ENCODE measurements at regions not wholly inside any gene's neighbourhood (a gene's known extent, or its start where the extent isn't known, plus 50 kb on each side); places are given as distances from the start of the nearest gene placed in this dataset.

GRCh38 chr6:22119500-22119899, 177.3 kb downstream of the PRL start:
- DNase-seq (ENCODE audit: low read depth) = no peak
- H3K4me3 ChIP-seq (ENCODE audit: low read depth, low read length) = no peak overlapping the region
- TF ChIP-seq, protein P1, sequence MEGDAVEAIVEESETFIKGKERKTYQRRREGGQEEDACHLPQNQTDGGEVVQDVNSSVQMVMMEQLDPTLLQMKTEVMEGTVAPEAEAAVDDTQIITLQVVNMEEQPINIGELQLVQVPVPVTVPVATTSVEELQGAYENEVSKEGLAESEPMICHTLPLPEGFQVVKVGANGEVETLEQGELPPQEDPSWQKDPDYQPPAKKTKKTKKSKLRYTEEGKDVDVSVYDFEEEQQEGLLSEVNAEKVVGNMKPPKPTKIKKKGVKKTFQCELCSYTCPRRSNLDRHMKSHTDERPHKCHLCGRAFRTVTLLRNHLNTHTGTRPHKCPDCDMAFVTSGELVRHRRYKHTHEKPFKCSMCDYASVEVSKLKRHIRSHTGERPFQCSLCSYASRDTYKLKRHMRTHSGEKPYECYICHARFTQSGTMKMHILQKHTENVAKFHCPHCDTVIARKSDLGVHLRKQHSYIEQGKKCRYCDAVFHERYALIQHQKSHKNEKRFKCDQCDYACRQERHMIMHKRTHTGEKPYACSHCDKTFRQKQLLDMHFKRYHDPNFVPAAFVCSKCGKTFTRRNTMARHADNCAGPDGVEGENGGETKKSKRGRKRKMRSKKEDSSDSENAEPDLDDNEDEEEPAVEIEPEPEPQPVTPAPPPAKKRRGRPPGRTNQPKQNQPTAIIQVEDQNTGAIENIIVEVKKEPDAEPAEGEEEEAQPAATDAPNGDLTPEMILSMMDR (IDR thresholded peaks at IDR 0.05; ENCODE audit: insufficient read depth, low read length) = no peak

GRCh38 chr6:22124756-22125155, 172.1 kb downstream of the PRL start:
- no peak overlapping the region for H3K4me3 ChIP-seq (ENCODE audit: low read depth, low read length)
- TF ChIP-seq, protein P1 (IDR thresholded peaks at IDR 0.05; ENCODE audit: insufficient read depth, low read length) = no peak
- no peak for DNase-seq (ENCODE audit: low read depth)

- DNase-seq (ENCODE audit: low read depth) = no peak
- H3K4me3 ChIP-seq (ENCODE audit: low read depth, low read length) = no peak overlapping the region
- TF ChIP-seq, protein P1 (IDR thresholded peaks at IDR 0.05; ENCODE audit: insufficient read depth, low read length) = no peak
Observed at GRCh38 chr6:22126910-22127309, 169.9 kb downstream of the PRL start.

GRCh38 chr6:22129751-22130150, 167.1 kb downstream of the PRL start:
- no peak overlapping the region for H3K4me3 ChIP-seq (ENCODE audit: low read depth, low read length)
- DNase-seq (ENCODE audit: low read depth) = no peak
- TF ChIP-seq, protein P1 (IDR thresholded peaks at IDR 0.05; ENCODE audit: insufficient read depth, low read length) = no peak

GRCh38 chr6:22132656-22133055, 164.2 kb downstream of the PRL start:
- DNase-seq (ENCODE audit: low read depth) = no peak
- TF ChIP-seq, protein P1 (IDR thresholded peaks at IDR 0.05; ENCODE audit: insufficient read depth, low read length) = no peak
- H3K4me3 ChIP-seq (ENCODE audit: low read depth, low read length) = no peak overlapping the region

DNA sequence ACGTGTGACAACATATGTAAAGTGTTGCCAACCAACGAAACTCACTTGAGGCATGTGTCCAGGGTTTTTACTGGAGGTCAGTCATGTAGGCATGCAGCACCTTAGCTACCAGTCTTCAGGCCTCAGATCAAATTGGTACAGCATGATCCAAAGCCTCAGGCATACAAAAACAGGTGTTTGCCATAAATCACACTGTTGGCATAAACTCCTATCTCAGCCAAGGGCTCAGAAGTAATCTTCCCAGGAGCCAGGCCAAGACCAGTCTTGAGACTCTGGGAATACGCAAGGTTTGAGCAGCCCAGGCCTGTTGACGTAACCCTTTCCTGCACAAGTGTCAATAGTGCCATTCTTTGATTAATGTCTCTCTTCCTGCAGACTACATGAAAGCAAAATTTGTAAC, 163.5 kb downstream of the PRL start:
- TF ChIP-seq, protein P1 (IDR thresholded peaks at IDR 0.05; ENCODE audit: insufficient read depth, low read length) = no peak
- no peak for DNase-seq (ENCODE audit: low read depth)

GRCh38 chr6:22134308-22134707, 162.5 kb downstream of the PRL start:
- no peak for DNase-seq (ENCODE audit: low read depth)
- TF ChIP-seq, protein P1 (IDR thresholded peaks at IDR 0.05; ENCODE audit: insufficient read depth, low read length) = no peak
- no peak overlapping the region for H3K4me3 ChIP-seq (ENCODE audit: low read depth, low read length)

More for the DNA sequence above, 163.5 kb downstream of the PRL start:
- H3K4me3 ChIP-seq (ENCODE audit: low read depth, low read length) = no peak overlapping the region
